ENCODE measurements at regions not wholly inside any gene's neighbourhood (a gene's known extent, or its start where the extent isn't known, plus 50 kb on each side); places are given as distances from the start of the nearest gene placed in this dataset.

GRCh38 chr9:74140141-74140540, 357.0 kb upstream of the RORB start:
- dilution Hi-C loops (cut with HindIII; ENCODE audit: low sequenced_read_pairs, unreplicated experiment) (no loop called here), intact Hi-C loops (cut with micrococcal nuclease) (no loop called here), in situ Hi-C loops (cut with MboI; ENCODE audit: low sequenced_read_pairs) (no loop called here)
- no peak overlapping the region for H3K18ac ChIP-seq (ENCODE audit: low read depth, low read length)
- no peaks in the 10 kb centered on the region for H3K36me3 ChIP-seq (ENCODE audit: control insufficient read depth, insufficient read depth, low read length)
- H2AK5ac ChIP-seq (ENCODE audit: low read depth, low read length): no peak overlapping the region
- H2BK120ac ChIP-seq (ENCODE audit: low read depth, low read length): no peak overlapping the region
- H3K27me3 ChIP-seq (ENCODE audit: control insufficient read depth, insufficient read depth, low read length): no peaks in the 10 kb centered on the region
- no peak overlapping the region for H3K23ac ChIP-seq (ENCODE audit: low read depth, low read length)
- ATAC-seq (ENCODE audit: low read depth) (no peak), DNase-seq (no peak)
- no peaks in the 10 kb centered on the region for H3K9me1 ChIP-seq (ENCODE audit: insufficient read depth, low read length)
- H3K79me1 ChIP-seq (ENCODE audit: low read depth in 1 of 2, low read length in 2 of 2): no peaks in the 10 kb centered on the region
- ChIA-PET CTCF (no interaction called here), POLR2A (ENCODE audit: unreplicated experiment) (no interaction called here)
- no peak overlapping the region for H3K4me3 ChIP-seq (ENCODE audit: insufficient read depth, low read depth, low read length)
- H3K9ac ChIP-seq (ENCODE audit: low read depth, low read length): no peak overlapping the region
- WGBS, 2 experiments (ENCODE audit: extremely low coverage in 2 of 2, insufficient read length in 1 of 2): no CpG with 5 or more reads among the region's 2 CpGs
- H3K4me2 ChIP-seq (ENCODE audit: low read depth, low read length): no peak overlapping the region
- H3K14ac ChIP-seq (replicated peaks; ENCODE audit: low read depth, low read length): no peak overlapping the region
- H4K5ac ChIP-seq (ENCODE audit: low read depth, low read length): no peak overlapping the region
- no peak overlapping the region for H3K56ac ChIP-seq (ENCODE audit: extremely low read depth, insufficient read depth, low read length)
- no peaks in the 10 kb centered on the region; the same call in 1 of the 2 replicates for H3K9me3 ChIP-seq (ENCODE audit: control insufficient read depth, insufficient read depth, low read length)
- no peaks in the 10 kb centered on the region for H3K4me1 ChIP-seq (ENCODE audit: control insufficient read depth, insufficient read depth, low read length)
- no peak overlapping the region for H2BK15ac ChIP-seq (ENCODE audit: low read depth, low read length)
- H4K8ac ChIP-seq (ENCODE audit: low read depth in 2 of 2, low read length in 2 of 2): no peak overlapping the region
- BruUV-seq (replicated peaks): no TSS peak
- no peak overlapping the region for H3K27ac ChIP-seq (ENCODE audit: insufficient read depth, low read length)
- H4K20me1 ChIP-seq (ENCODE audit: insufficient read depth, low read length): no peaks in the 10 kb centered on the region
- no peak overlapping the region for H2BK5ac ChIP-seq (ENCODE audit: low read depth, low read length, poor library complexity, severe bottlenecking)
- TF ChIP-seq RFX5 (IDR thresholded peaks at IDR 0.05; ENCODE audit: low read depth, low read length) (no peak), SMC3 (IDR thresholded peaks at IDR 0.05; ENCODE audit: low read depth, low read length) (no peak), RCOR1 (IDR thresholded peaks at IDR 0.05; ENCODE audit: insufficient replicate concordance, low read length) (no peak), MAFK (IDR thresholded peaks at IDR 0.05; ENCODE audit: low read depth, low read length) (no peak), BHLHE40 (IDR thresholded peaks at IDR 0.05; ENCODE audit: low read depth, low read length) (no peak), CEBPB (IDR thresholded peaks at IDR 0.05; ENCODE audit: low read depth, low read length) (no peak), MAZ (IDR thresholded peaks at IDR 0.05; ENCODE audit: borderline replicate concordance, low read depth, low read length) (no peak), CHD1 (IDR thresholded peaks at IDR 0.05; ENCODE audit: low read depth, low read length) (no peak), FOS (IDR thresholded peaks at IDR 0.05; ENCODE audit: low read depth, low read length) (no peak), CTCF (conservative IDR thresholded peaks at IDR 0.05; ENCODE audit: low read depth, low read length) (no peak), NFE2L2 (IDR thresholded peaks at IDR 0.05; ENCODE audit: low read depth, low read length) (no peak), RAD21 (IDR thresholded peaks at IDR 0.05; ENCODE audit: low read length) (no peak), MXI1 (IDR thresholded peaks at IDR 0.05; ENCODE audit: borderline replicate concordance, low read depth, low read length) (no peak), POLR2A (IDR thresholded peaks at IDR 0.05; ENCODE audit: low read depth, low read length) (no peak), ELK1 (IDR thresholded peaks at IDR 0.05; ENCODE audit: borderline replicate concordance, low read depth, low read length) (no peak), USF2 (IDR thresholded peaks at IDR 0.05; ENCODE audit: low read depth, low read length) (no peak)
- H2AFZ ChIP-seq (replicated peaks; ENCODE audit: low read length, poor library complexity): no peak overlapping the region
- H2AK9ac ChIP-seq (replicated peaks; ENCODE audit: low read depth, low read length, poor library complexity): no peak overlapping the region
- no peak overlapping the region for H4K91ac ChIP-seq (ENCODE audit: insufficient read depth, low read depth, low read length)
- H3K4ac ChIP-seq (ENCODE audit: low read depth, low read length): no peak overlapping the region
- no peak overlapping the region for H2BK20ac ChIP-seq (ENCODE audit: low read depth, low read length)

Data from IMR-90 (cell line).